Stomach (tissue), 4 donors: ENCODE measurements at regions not wholly inside any gene's neighbourhood (a gene's known extent, or its start where the extent isn't known, plus 50 kb on each side); places are given as distances from the start of the nearest gene placed in this dataset.

ENCODE experiments used
- EP300 ChIP-seq: sonication (generic); formaldehyde crosslinking; IDR thresholded peaks from one replicate; pipeline ENCODE4 v1.6.1; 2017; ENCODE audit warnings: antibody characterized with exemption
- POLR2A ChIP-seq, 4 donors: fragments of 450-650 bp; IDR thresholded peaks; one replicate each; pipeline ENCODE4 v1.6.1; 2016; ENCODE audit warnings: antibody characterized with exemption in 4 of 4, control low read depth in 2 of 4, mild to moderate bottlenecking in 1 of 4, moderate library complexity in 1 of 4
- POLR2AphosphoS5 ChIP-seq, 3 donors: sonication (generic); formaldehyde crosslinking; IDR thresholded peaks; one replicate each; pipeline ENCODE4 v1.6.1; 2016; ENCODE audit warnings: antibody characterized with exemption in 3 of 3
- TF ChIP-seq, protein P1 (sequence below), 7 experiments: fragments of 450-650 bp in 4 of 7; fragments of 200-600 bp in 3 of 7; sonication (generic) in 3 of 7; IDR thresholded peaks; one replicate each; pipeline ENCODE4 v1.5.1; 2016 to 2019; ENCODE audit warnings: antibody characterized with exemption in 7 of 7, control low read depth in 2 of 7, mild to moderate bottlenecking in 1 of 7

GRCh38 chr13:69595181-69595580 lies 512.4 kb upstream of the ATXN8OS start:
- TF ChIP-seq, protein P1, sequence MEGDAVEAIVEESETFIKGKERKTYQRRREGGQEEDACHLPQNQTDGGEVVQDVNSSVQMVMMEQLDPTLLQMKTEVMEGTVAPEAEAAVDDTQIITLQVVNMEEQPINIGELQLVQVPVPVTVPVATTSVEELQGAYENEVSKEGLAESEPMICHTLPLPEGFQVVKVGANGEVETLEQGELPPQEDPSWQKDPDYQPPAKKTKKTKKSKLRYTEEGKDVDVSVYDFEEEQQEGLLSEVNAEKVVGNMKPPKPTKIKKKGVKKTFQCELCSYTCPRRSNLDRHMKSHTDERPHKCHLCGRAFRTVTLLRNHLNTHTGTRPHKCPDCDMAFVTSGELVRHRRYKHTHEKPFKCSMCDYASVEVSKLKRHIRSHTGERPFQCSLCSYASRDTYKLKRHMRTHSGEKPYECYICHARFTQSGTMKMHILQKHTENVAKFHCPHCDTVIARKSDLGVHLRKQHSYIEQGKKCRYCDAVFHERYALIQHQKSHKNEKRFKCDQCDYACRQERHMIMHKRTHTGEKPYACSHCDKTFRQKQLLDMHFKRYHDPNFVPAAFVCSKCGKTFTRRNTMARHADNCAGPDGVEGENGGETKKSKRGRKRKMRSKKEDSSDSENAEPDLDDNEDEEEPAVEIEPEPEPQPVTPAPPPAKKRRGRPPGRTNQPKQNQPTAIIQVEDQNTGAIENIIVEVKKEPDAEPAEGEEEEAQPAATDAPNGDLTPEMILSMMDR (IDR thresholded peaks at IDR 0.05), result no peak
- TF ChIP-seq POLR2A (IDR thresholded peaks at IDR 0.05), result no peak
- TF ChIP-seq EP300, result no peak
- TF ChIP-seq POLR2AphosphoS5 (IDR thresholded peaks at IDR 0.05), result no peak
